Activated CD8-positive, alpha-beta T cell treated with anti-CD3 and anti-CD28 coated beads for 36 hours (primary cell): ENCODE measurements at regions not wholly inside any gene's neighbourhood (a gene's known extent, or its start where the extent isn't known, plus 50 kb on each side); places are given as distances from the start of the nearest gene placed in this dataset.

Experiments used
- ATAC-seq: fragments of 200-7000 bp; cut with Tn5 transposase; one replicate; pipeline ENCODE4 v1.10.0; 2021; ENCODE audit warnings: mild to moderate bottlenecking, moderate library complexity
- CTCF ChIA-PET: fragments of 350-600 bp; sonication (Branson Sonifier 250); formaldehyde crosslinking; loops from one replicate; lab custom pipeline; 2021; ENCODE audit warnings: antibody characterized with exemption; lab: Charles Lee
- POLR2A ChIA-PET: fragments of 350-600 bp; sonication (Branson Sonifier 250); formaldehyde crosslinking; loops from one replicate; lab custom pipeline; 2021; ENCODE audit warnings: antibody characterized with exemption; lab: Charles Lee
- DNase-seq: peaks from one replicate; pipeline ENCODE4 v3.0.0-alpha.2; 2020
- H3K27ac Mint-ChIP-seq: one replicate; pipeline ENCODE4 v1.8.0; 2021; ENCODE audit warnings: mild to moderate bottlenecking, mixed read lengths
- H3K27me3 Mint-ChIP-seq: one replicate; pipeline ENCODE4 v1.8.0; 2021; ENCODE audit warnings: mixed read lengths
- H3K36me3 Mint-ChIP-seq: one replicate; pipeline ENCODE4 v1.8.0; 2021; ENCODE audit warnings: low read depth, mixed read lengths
- H3K4me1 Mint-ChIP-seq: one replicate; pipeline ENCODE4 v1.8.0; 2021; ENCODE audit warnings: low read depth, mixed read lengths
- H3K4me3 Mint-ChIP-seq: one replicate; pipeline ENCODE4 v1.8.0; 2021; ENCODE audit warnings: mild to moderate bottlenecking, moderate library complexity, mixed read lengths
- H3K9me3 Mint-ChIP-seq: one replicate; pipeline ENCODE4 v1.8.0; 2021; ENCODE audit warnings: mixed read lengths
- CTCF ChIP-seq: fragments of 200-600 bp; IDR thresholded peaks from one replicate; pipeline ENCODE4 v1.8.0; 2022; ENCODE audit warnings: antibody characterized with exemption, mild to moderate bottlenecking
- intact Hi-C: fragments of 100-400 bp; cut with micrococcal nuclease; formaldehyde crosslinking; loops from one replicate; pipeline ENCODE4 v1.10.0; 2022

- Mint-ChIP-seq H3K4me1 (no peaks in the 10 kb centered on the region), H3K4me3 (no peak overlapping the region), H3K36me3 (no peaks in the 10 kb centered on the region), H3K9me3 (no peaks in the 10 kb centered on the region), H3K27ac (no peak overlapping the region), H3K27me3 (no peaks in the 10 kb centered on the region)
- no peak for DNase-seq
- CTCF ChIA-PET, result no interaction called here
- POLR2A ChIA-PET, result no interaction called here
- TF ChIP-seq CTCF, result no peak
- ATAC-seq, result no peak
- intact Hi-C loops, result no loop called here
Measured at GRCh38 chr2:150369862-150370261, 117.6 kb downstream of the RND3 start.

- ChIA-PET POLR2A (no interaction called here), CTCF (no interaction called here)
- H3K4me3 Mint-ChIP-seq, result no peak overlapping the region
- peaks cover 4% of the 10 kb centered on the region for H3K9me3 Mint-ChIP-seq
- DNase-seq, result no peak
- H3K4me1 Mint-ChIP-seq, result no peaks in the 10 kb centered on the region
- H3K36me3 Mint-ChIP-seq, result no peaks in the 10 kb centered on the region
- intact Hi-C loops, result no loop called here
- no peak for TF ChIP-seq CTCF
- no peaks in the 10 kb centered on the region for H3K27me3 Mint-ChIP-seq
- no peak overlapping the region for H3K27ac Mint-ChIP-seq
- no peak for ATAC-seq
Measured at GRCh38 chr2:150358468-150358807, 129.0 kb downstream of the RND3 start.

GRCh38 chr2:150357770-150358467, 129.5 kb downstream of the RND3 start:
- TF ChIP-seq CTCF, result no peak
- no peak for ATAC-seq
- Mint-ChIP-seq H3K27ac (no peak overlapping the region), H3K4me1 (no peaks in the 10 kb centered on the region), H3K4me3 (no peak overlapping the region), H3K27me3 (no peaks in the 10 kb centered on the region), H3K9me3 (peaks cover 5% of the 10 kb centered on the region), H3K36me3 (no peaks in the 10 kb centered on the region)
- no peak for DNase-seq
- POLR2A ChIA-PET, result no interaction called here
- intact Hi-C loops, result no loop called here
- CTCF ChIA-PET, result no interaction called here

- no peaks in the 10 kb centered on the region for H3K36me3 Mint-ChIP-seq
- TF ChIP-seq CTCF, result no peak
- peaks cover 3% of the 10 kb centered on the region for H3K9me3 Mint-ChIP-seq
- no peak overlapping the region for H3K4me3 Mint-ChIP-seq
- H3K27ac Mint-ChIP-seq, result no peak overlapping the region
- POLR2A ChIA-PET, result no interaction called here
- CTCF ChIA-PET, result no interaction called here
- H3K27me3 Mint-ChIP-seq, result no peaks in the 10 kb centered on the region
- no peaks in the 10 kb centered on the region for H3K4me1 Mint-ChIP-seq
- no peak for ATAC-seq
- no peak for DNase-seq
- intact Hi-C loops, result no loop called here
Measured at GRCh38 chr2:150355440-150355839, 132.0 kb downstream of the RND3 start.

- TF ChIP-seq CTCF, result no peak
- intact Hi-C loops, result no loop called here
- H3K4me1 Mint-ChIP-seq, result no peaks in the 10 kb centered on the region
Measured at GRCh38 chr2:150353376-150353775, 134.1 kb downstream of the RND3 start.

More at GRCh38 chr2:150353376-150353775, 134.1 kb downstream of the RND3 start:
- H3K36me3 Mint-ChIP-seq, result no peaks in the 10 kb centered on the region
- DNase-seq (no peak), ATAC-seq (no peak)
- peaks cover 1% of the 10 kb centered on the region for H3K9me3 Mint-ChIP-seq
- no peak overlapping the region for H3K4me3 Mint-ChIP-seq
- H3K27me3 Mint-ChIP-seq, result no peaks in the 10 kb centered on the region
- ChIA-PET CTCF (no interaction called here), POLR2A (no interaction called here)
- no peak overlapping the region for H3K27ac Mint-ChIP-seq
